GM21447 (cell line): ENCODE measurements at regions not wholly inside any gene's neighbourhood (a gene's known extent, or its start where the extent isn't known, plus 50 kb on each side); places are given as distances from the start of the nearest gene placed in this dataset.

ENCODE experiments used
- ATAC-seq: cut with Tn5 transposase; IDR thresholded peaks from one replicate; pipeline ENCODE4 v1.9.1; 2021; ENCODE audit not compliant: unreplicated experiment

- ATAC-seq, result no peak
Measured at GRCh38 chr5:119879446-119879845, 250.1 kb downstream of the FAM170A start.

- no peak for ATAC-seq
Measured at GRCh38 chr5:119895066-119895465, 265.7 kb downstream of the FAM170A start.

- ATAC-seq, result no peak
Measured at GRCh38 chr5:119896826-119897536, 267.6 kb downstream of the FAM170A start.

GRCh38 chr5:119897537-119898370 lies 268.4 kb downstream of the FAM170A start:
- ATAC-seq, result no peak

- no peak for ATAC-seq
Measured at GRCh38 chr5:119899981-119900380, 270.6 kb downstream of the FAM170A start.

GRCh38 chr5:119902593-119902992 lies 273.2 kb downstream of the FAM170A start:
- no peak for ATAC-seq

- ATAC-seq, result no peak
Measured at GRCh38 chr5:119913425-119913824, 284.1 kb downstream of the FAM170A start.

- no peak for ATAC-seq
Measured at GRCh38 chr5:119919279-119919678, 289.9 kb downstream of the FAM170A start.

GRCh38 chr5:119926301-119926700 lies 296.9 kb downstream of the FAM170A start:
- ATAC-seq, result no peak

GRCh38 chr5:119928974-119929373 lies 299.6 kb downstream of the FAM170A start:
- ATAC-seq, result no peak

- no peak for ATAC-seq
Measured at GRCh38 chr5:119930490-119930889, 301.1 kb downstream of the FAM170A start.

- ATAC-seq, result no peak
Measured at GRCh38 chr5:119943148-119943547, 313.8 kb downstream of the FAM170A start.

GRCh38 chr5:119945691-119946090 lies 316.3 kb downstream of the FAM170A start:
- ATAC-seq, result no peak

- ATAC-seq, result no peak
Measured at GRCh38 chr5:119948162-119948561, 318.8 kb downstream of the FAM170A start.

GRCh38 chr5:119949426-119949999 lies 320.2 kb downstream of the FAM170A start:
- ATAC-seq, result no peak

- ATAC-seq, result no peak
Measured at GRCh38 chr5:119951330-119951934, 322.1 kb downstream of the FAM170A start.

- no peak for ATAC-seq
Measured at GRCh38 chr5:119953474-119953873, 324.1 kb downstream of the FAM170A start.

GRCh38 chr5:119954106-119954505 lies 324.7 kb downstream of the FAM170A start:
- no peak for ATAC-seq

- ATAC-seq, result no peak
Measured at GRCh38 chr5:119961993-119962392, 332.6 kb downstream of the FAM170A start.

- ATAC-seq, result no peak
Measured at GRCh38 chr5:119966028-119966427, 336.7 kb downstream of the FAM170A start.

- ATAC-seq, result no peak
Measured at GRCh38 chr5:119968690-119969089, 339.3 kb downstream of the FAM170A start.
